ENCODE measurements at regions not wholly inside any gene's neighbourhood (a gene's known extent, or its start where the extent isn't known, plus 50 kb on each side); places are given as distances from the start of the nearest gene placed in this dataset.

GRCh38 chr11:25742800-25743199, 589.1 kb upstream of the ANO3 start:
- H3K4me3 Mint-ChIP-seq: no peak overlapping the region
- no peak overlapping the region for H3K27ac Mint-ChIP-seq
- intact Hi-C loops (cut with micrococcal nuclease): no loop called here
- H3K27me3 Mint-ChIP-seq: no peaks in the 10 kb centered on the region
- no peaks in the 10 kb centered on the region for H3K9me3 Mint-ChIP-seq
- H3K4me1 Mint-ChIP-seq (ENCODE audit: low read depth): no peaks in the 10 kb centered on the region
- no peaks in the 10 kb centered on the region for H3K36me3 Mint-ChIP-seq (ENCODE audit: low read depth)

GRCh38 chr11:25755381-25755780, 576.5 kb upstream of the ANO3 start:
- peaks cover 18% of the 10 kb centered on the region for H3K9me3 Mint-ChIP-seq
- intact Hi-C loops (cut with micrococcal nuclease): loop anchor here (10.0 kb wide), 1 partner anchor 81 kb away; no protein-coding TSS in a partner anchor
- H3K4me1 Mint-ChIP-seq (ENCODE audit: low read depth): no peaks in the 10 kb centered on the region
- H3K27me3 Mint-ChIP-seq: no peaks in the 10 kb centered on the region
- H3K4me3 Mint-ChIP-seq: no peak overlapping the region
- no peak overlapping the region for H3K27ac Mint-ChIP-seq
- no peaks in the 10 kb centered on the region for H3K36me3 Mint-ChIP-seq (ENCODE audit: low read depth)

- Mint-ChIP-seq H3K9me3 (peaks cover 25% of the 10 kb centered on the region), H3K27me3 (no peaks in the 10 kb centered on the region), H3K27ac (no peak overlapping the region), H3K4me1 (ENCODE audit: low read depth) (no peaks in the 10 kb centered on the region), H3K36me3 (ENCODE audit: low read depth) (no peaks in the 10 kb centered on the region), H3K4me3 (no peak overlapping the region)
- intact Hi-C loops (cut with micrococcal nuclease): loop anchor here (10.0 kb wide), 1 partner anchor 81 kb away; no protein-coding TSS in a partner anchor
Observed at GRCh38 chr11:25755918-25756584, 575.9 kb upstream of the ANO3 start.

DNA sequence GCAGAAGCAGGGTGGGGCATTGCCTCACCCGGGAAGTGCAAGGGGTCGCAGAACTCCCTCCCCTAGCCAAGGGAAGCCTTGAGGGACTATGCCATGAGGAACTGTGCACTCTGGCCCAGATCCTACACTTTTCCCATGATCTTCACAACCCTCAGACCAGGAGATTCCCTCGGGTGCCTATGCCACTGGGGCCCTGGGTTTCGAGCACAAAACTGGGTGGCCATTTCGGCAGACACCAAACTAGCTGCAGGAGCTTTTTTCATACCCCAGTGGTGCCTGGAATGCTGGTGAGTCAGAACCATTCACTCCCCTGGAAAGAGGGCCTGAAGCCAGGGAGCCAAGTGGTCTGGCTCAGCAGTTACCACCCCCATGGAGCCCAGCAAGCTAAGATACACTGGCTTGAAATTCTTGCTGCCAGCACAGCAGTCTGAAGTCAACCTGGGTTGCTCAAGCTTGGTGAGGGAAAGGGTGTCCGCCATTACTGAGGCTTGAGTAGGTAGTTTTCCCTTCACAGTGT, 573.7 kb upstream of the ANO3 start:
- Mint-ChIP-seq H3K36me3 (ENCODE audit: low read depth) (no peaks in the 10 kb centered on the region), H3K9me3 (peaks cover 30% of the 10 kb centered on the region), H3K4me1 (ENCODE audit: low read depth) (no peaks in the 10 kb centered on the region), H3K27ac (no peak overlapping the region), H3K27me3 (no peaks in the 10 kb centered on the region), H3K4me3 (no peak overlapping the region)
- intact Hi-C loops (cut with micrococcal nuclease): loop anchor here (10.0 kb wide), 1 partner anchor 83 kb away; no protein-coding TSS in a partner anchor

- H3K4me1 Mint-ChIP-seq (ENCODE audit: low read depth): no peaks in the 10 kb centered on the region
- no peak overlapping the region for H3K4me3 Mint-ChIP-seq
- H3K27me3 Mint-ChIP-seq: no peaks in the 10 kb centered on the region
- H3K27ac Mint-ChIP-seq: no peak overlapping the region
- intact Hi-C loops (cut with micrococcal nuclease): no loop called here
- H3K9me3 Mint-ChIP-seq: peaks cover under 1% of the 10 kb centered on the region
- no peaks in the 10 kb centered on the region for H3K36me3 Mint-ChIP-seq (ENCODE audit: low read depth)
Observed at GRCh38 chr11:25766332-25767015, 565.5 kb upstream of the ANO3 start.

DNA sequence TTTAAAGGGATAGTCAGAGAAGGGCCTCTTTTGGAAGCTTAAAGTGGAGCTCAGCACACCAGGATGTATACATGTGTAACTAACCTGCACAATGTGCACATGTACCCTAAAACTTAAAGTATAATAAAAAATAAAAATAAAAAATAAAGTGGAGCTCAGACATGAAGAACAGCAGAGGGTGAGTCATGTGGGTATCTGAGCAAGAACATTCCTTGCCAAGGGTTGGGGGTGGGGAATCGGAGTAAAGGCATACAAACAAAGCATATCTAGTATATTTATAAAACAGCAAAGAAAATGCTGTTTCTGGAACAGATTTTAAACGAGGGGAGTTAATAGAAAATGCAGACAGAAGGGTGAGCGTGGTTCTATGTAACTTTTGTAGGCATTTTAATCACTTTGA, 562.6 kb upstream of the ANO3 start:
- intact Hi-C loops (cut with micrococcal nuclease): no loop called here

DNA sequence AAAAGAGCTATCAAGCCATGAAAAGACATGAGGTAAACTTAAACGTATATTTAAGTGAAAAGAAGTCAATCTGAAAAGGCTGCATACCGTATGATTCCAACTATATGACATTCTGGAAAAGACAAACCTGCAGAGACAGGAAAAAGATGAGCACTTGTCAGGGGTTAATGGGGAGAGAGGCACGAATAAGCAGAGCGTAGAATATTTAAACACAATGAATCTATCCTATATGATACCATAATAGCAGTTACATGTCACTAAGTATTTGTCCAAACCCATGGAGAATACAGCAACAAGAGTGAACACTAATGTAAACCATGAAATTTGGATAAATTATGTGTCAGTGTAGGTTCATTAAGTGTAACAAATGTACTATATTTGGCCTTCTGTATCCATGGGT, 560.3 kb upstream of the ANO3 start:
- Mint-ChIP-seq H3K27ac (no peak overlapping the region), H3K4me3 (no peak overlapping the region), H3K36me3 (ENCODE audit: low read depth) (no peaks in the 10 kb centered on the region), H3K9me3 (no peaks in the 10 kb centered on the region), H3K27me3 (no peaks in the 10 kb centered on the region), H3K4me1 (ENCODE audit: low read depth) (no peaks in the 10 kb centered on the region)
- intact Hi-C loops (cut with micrococcal nuclease): no loop called here

More for the DNA sequence above, 562.6 kb upstream of the ANO3 start:
- H3K9me3 Mint-ChIP-seq: no peaks in the 10 kb centered on the region
- H3K4me3 Mint-ChIP-seq: no peak overlapping the region
- H3K4me1 Mint-ChIP-seq (ENCODE audit: low read depth): no peaks in the 10 kb centered on the region
- H3K36me3 Mint-ChIP-seq (ENCODE audit: low read depth): no peaks in the 10 kb centered on the region
- no peak overlapping the region for H3K27ac Mint-ChIP-seq
- no peaks in the 10 kb centered on the region for H3K27me3 Mint-ChIP-seq

DNA sequence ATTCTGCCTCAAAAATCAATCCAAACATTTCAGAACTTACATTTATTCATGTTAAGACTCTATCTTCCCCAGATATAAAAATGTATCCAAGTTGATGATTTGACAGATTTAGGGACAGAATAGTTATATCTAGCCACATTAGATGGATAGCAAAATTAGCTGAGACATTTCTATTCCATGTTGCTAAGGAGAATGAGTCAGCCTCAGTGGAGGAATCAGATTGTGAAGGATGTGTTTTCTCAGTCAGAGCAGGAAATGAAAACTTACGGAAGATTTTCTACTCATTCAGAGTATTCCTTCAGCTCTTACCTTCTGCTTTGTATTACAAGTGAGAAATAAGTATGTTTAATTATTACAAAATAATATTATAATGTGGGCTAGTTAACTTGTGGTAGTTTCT, 556.3 kb upstream of the ANO3 start:
- Mint-ChIP-seq H3K36me3 (ENCODE audit: low read depth) (no peaks in the 10 kb centered on the region), H3K9me3 (no peaks in the 10 kb centered on the region), H3K27ac (no peak overlapping the region), H3K4me3 (no peak overlapping the region), H3K4me1 (ENCODE audit: low read depth) (no peaks in the 10 kb centered on the region), H3K27me3 (no peaks in the 10 kb centered on the region)
- intact Hi-C loops (cut with micrococcal nuclease): no loop called here

- intact Hi-C loops (cut with micrococcal nuclease): no loop called here
- Mint-ChIP-seq H3K27ac (no peak overlapping the region), H3K4me3 (no peak overlapping the region), H3K9me3 (no peaks in the 10 kb centered on the region), H3K36me3 (ENCODE audit: low read depth) (no peaks in the 10 kb centered on the region), H3K27me3 (no peaks in the 10 kb centered on the region), H3K4me1 (ENCODE audit: low read depth) (no peaks in the 10 kb centered on the region)
Observed at GRCh38 chr11:25776238-25776637, 555.7 kb upstream of the ANO3 start.

GRCh38 chr11:25777343-25777742, 554.6 kb upstream of the ANO3 start:
- H3K9me3 Mint-ChIP-seq: no peaks in the 10 kb centered on the region
- no peaks in the 10 kb centered on the region for H3K36me3 Mint-ChIP-seq (ENCODE audit: low read depth)
- no peak overlapping the region for H3K4me3 Mint-ChIP-seq
- H3K4me1 Mint-ChIP-seq (ENCODE audit: low read depth): no peaks in the 10 kb centered on the region
- H3K27ac Mint-ChIP-seq: no peak overlapping the region
- intact Hi-C loops (cut with micrococcal nuclease): no loop called here
- H3K27me3 Mint-ChIP-seq: no peaks in the 10 kb centered on the region

DNA sequence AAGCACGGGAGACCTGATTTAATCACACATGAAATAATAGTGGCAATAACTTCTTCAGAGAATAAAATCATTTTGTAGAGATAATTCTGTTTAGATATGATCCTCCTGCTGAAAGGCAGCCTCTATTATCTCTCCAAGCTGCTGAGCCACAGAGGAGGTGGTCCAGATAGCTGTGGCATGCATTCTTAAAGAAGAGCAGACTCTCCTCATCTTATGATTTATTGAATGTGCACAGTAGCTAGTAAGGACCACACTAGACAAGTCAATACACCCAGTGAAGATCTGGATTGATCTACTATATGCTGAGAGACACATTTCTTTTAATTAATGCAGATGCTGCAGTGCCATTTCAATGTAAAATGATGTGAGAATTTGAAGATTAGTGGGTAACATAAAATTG, 552.9 kb upstream of the ANO3 start:
- intact Hi-C loops (cut with micrococcal nuclease): no loop called here
- no peaks in the 10 kb centered on the region for H3K9me3 Mint-ChIP-seq
- no peak overlapping the region for H3K27ac Mint-ChIP-seq
- H3K36me3 Mint-ChIP-seq (ENCODE audit: low read depth): no peaks in the 10 kb centered on the region
- no peaks in the 10 kb centered on the region for H3K27me3 Mint-ChIP-seq
- H3K4me1 Mint-ChIP-seq (ENCODE audit: low read depth): no peaks in the 10 kb centered on the region
- no peak overlapping the region for H3K4me3 Mint-ChIP-seq

DNA sequence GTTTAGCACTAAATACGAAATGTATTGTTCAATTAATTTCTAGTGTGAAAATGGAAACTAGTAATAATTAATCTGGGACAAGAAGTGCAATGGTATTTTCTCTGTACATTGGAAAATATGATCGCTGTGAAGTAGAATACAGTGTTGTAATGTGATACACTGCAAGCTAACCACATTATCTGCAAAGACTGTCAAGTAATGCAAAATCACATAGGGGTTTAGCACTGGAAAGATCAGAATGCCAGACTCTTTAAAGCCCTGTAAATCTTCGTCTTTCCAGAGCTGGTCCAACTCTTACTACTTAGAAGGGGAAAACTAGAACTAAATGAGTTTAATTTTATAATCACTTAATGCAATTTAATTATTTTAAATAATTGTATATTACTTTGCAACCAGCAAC, 544.5 kb upstream of the ANO3 start:
- H3K27ac Mint-ChIP-seq: no peak overlapping the region
- no peaks in the 10 kb centered on the region for H3K27me3 Mint-ChIP-seq
- intact Hi-C loops (cut with micrococcal nuclease): no loop called here

DNA sequence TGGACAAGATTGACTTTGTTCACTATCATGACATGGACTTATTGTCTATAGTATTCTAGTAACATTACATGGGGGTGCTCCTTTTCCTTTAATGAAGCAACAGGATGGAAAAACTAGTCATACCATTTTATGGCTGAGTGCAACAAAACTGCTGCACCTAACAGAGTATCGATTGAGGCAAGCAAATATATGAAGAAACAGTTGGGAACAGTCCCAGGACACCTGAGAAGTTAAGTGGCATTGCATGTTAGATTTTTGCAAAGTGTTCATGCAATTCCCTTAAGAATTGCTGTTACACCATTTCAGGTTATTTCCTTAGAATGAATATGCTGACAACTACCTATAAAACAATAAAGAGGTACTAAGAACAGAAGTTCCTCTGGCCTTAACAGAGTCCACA, 541.5 kb upstream of the ANO3 start:
- Mint-ChIP-seq H3K27me3 (no peaks in the 10 kb centered on the region), H3K4me1 (ENCODE audit: low read depth) (no peaks in the 10 kb centered on the region), H3K9me3 (no peaks in the 10 kb centered on the region), H3K27ac (no peak overlapping the region), H3K36me3 (ENCODE audit: low read depth) (no peaks in the 10 kb centered on the region), H3K4me3 (no peak overlapping the region)
- intact Hi-C loops (cut with micrococcal nuclease): loop anchor here (10.0 kb wide), 1 partner anchor 56 kb away; no protein-coding TSS in a partner anchor

More for the DNA sequence above, 544.5 kb upstream of the ANO3 start:
- Mint-ChIP-seq H3K4me3 (no peak overlapping the region), H3K9me3 (no peaks in the 10 kb centered on the region), H3K4me1 (ENCODE audit: low read depth) (no peaks in the 10 kb centered on the region), H3K36me3 (ENCODE audit: low read depth) (no peaks in the 10 kb centered on the region)

- no peak overlapping the region for H3K27ac Mint-ChIP-seq
- no peak overlapping the region for H3K4me3 Mint-ChIP-seq
- intact Hi-C loops (cut with micrococcal nuclease): loop anchor here (10.0 kb wide), 1 partner anchor 59 kb away; no protein-coding TSS in a partner anchor
- H3K4me1 Mint-ChIP-seq (ENCODE audit: low read depth): no peaks in the 10 kb centered on the region
- H3K9me3 Mint-ChIP-seq: no peaks in the 10 kb centered on the region
- H3K27me3 Mint-ChIP-seq: no peaks in the 10 kb centered on the region
- H3K36me3 Mint-ChIP-seq (ENCODE audit: low read depth): no peaks in the 10 kb centered on the region
Observed at GRCh38 chr11:25793637-25794036, 538.3 kb upstream of the ANO3 start.
